NCI-H146 (cell line): ENCODE measurements at regions not wholly inside any gene's neighbourhood (a gene's known extent, or its start where the extent isn't known, plus 50 kb on each side); places are given as distances from the start of the nearest gene placed in this dataset.

ENCODE experiments used
- DNase-seq: peaks from one replicate; lab custom pipeline; 2025; lab: John Stamatoyannopoulos, UW

- no peak for DNase-seq
These were observed 93.0 kb downstream of the MTPAP start for GRCh38 chr10:30256084-30256483.

GRCh38 chr10:30254926-30255325, 94.2 kb downstream of the MTPAP start:
- DNase-seq = no peak

- DNase-seq = no peak
These were observed 100.3 kb downstream of the MTPAP start for GRCh38 chr10:30248728-30249127.

GRCh38 chr10:30247704-30248103, 101.4 kb downstream of the MTPAP start:
- DNase-seq = no peak

GRCh38 chr10:30241422-30242110, 107.5 kb downstream of the MTPAP start:
- DNase-seq = no peak

GRCh38 chr10:30238836-30239235, 110.2 kb downstream of the MTPAP start:
- peak; percentile 92 for DNase-seq

GRCh38 chr10:30233186-30233959, 115.7 kb downstream of the MTPAP start:
- no peak for DNase-seq

- DNase-seq = no peak
These were observed 117.4 kb downstream of the MTPAP start for GRCh38 chr10:30231709-30232108.

GRCh38 chr10:30231071-30231652, 117.9 kb downstream of the MTPAP start:
- peak; percentile 74 for DNase-seq

GRCh38 chr10:30229536-30229935, 119.5 kb downstream of the MTPAP start:
- no peak for DNase-seq

- DNase-seq = no peak
These were observed 120.6 kb downstream of the MTPAP start for GRCh38 chr10:30228417-30229036.

GRCh38 chr10:30227481-30227880, 121.6 kb downstream of the MTPAP start:
- no peak for DNase-seq

GRCh38 chr10:30219971-30220751, 128.9 kb downstream of the MTPAP start:
- peak; percentile 29 for DNase-seq

GRCh38 chr10:30216821-30217220, 132.3 kb downstream of the MTPAP start:
- no peak for DNase-seq

GRCh38 chr10:30215623-30216022, 133.5 kb downstream of the MTPAP start:
- DNase-seq = no peak

GRCh38 chr10:30215141-30215540, 133.9 kb downstream of the MTPAP start:
- DNase-seq = no peak

- DNase-seq = no peak
These were observed 138.8 kb downstream of the MTPAP start for GRCh38 chr10:30210296-30210695.

- no peak for DNase-seq
These were observed 140.7 kb downstream of the MTPAP start for GRCh38 chr10:30208330-30208729.

GRCh38 chr10:30207485-30208052, 141.5 kb downstream of the MTPAP start:
- DNase-seq = no peak

- DNase-seq = no peak
These were observed 140.6 kb upstream of the JCAD start for GRCh38 chr10:30200017-30200415.

GRCh38 chr10:30199376-30200016, 140.1 kb upstream of the JCAD start:
- DNase-seq = peak; percentile 69
